ENCODE measurements at regions not wholly inside any gene's neighbourhood (a gene's known extent, or its start where the extent isn't known, plus 50 kb on each side); places are given as distances from the start of the nearest gene placed in this dataset.

DNA sequence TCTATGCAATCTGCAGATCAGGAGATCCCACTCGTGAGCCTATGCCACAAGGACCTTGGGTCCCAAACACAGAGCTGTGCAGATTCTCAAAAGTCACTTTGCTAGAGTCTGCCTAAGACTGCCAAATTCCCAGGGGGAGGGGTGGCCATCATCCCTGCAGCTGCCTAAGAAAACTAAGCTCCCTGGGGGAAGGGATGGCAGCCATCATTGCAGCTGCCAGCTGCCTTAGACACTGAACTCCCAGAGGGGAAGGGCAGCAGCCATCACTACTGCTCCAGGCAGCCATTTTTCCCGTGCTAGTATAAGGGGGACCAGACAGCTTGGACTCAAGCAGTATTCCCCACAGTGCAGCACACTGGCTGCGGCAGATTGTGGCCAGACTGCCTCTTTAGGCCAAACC, 156.9 kb downstream of the NKX6-1 start (continued):
- TF ChIP-seq, protein P1, sequence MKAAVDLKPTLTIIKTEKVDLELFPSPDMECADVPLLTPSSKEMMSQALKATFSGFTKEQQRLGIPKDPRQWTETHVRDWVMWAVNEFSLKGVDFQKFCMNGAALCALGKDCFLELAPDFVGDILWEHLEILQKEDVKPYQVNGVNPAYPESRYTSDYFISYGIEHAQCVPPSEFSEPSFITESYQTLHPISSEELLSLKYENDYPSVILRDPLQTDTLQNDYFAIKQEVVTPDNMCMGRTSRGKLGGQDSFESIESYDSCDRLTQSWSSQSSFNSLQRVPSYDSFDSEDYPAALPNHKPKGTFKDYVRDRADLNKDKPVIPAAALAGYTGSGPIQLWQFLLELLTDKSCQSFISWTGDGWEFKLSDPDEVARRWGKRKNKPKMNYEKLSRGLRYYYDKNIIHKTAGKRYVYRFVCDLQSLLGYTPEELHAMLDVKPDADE (IDR thresholded peaks at IDR 0.05) = no peak
- no peak for TF ChIP-seq EZH2phosphoT487 (IDR thresholded peaks at IDR 0.05; ENCODE audit: unreplicated experiment)
- no peak for TF ChIP-seq CREB1 (CRISPR knock-in tag; IDR thresholded peaks at IDR 0.05; ENCODE audit: low read depth)
- TF ChIP-seq ZNF114 (CRISPR knock-in tag; IDR thresholded peaks at IDR 0.05) = no peak
- TF ChIP-seq ZNF331 (CRISPR knock-in tag; IDR thresholded peaks at IDR 0.05; ENCODE audit: low read depth) = no peak
- TF ChIP-seq POLR2AphosphoS5 (IDR thresholded peaks at IDR 0.05; ENCODE audit: low read depth) = no peak
- no peak for TF ChIP-seq NANOG (IDR thresholded peaks at IDR 0.05; ENCODE audit: borderline replicate concordance)
- TF ChIP-seq STAT1 (IDR thresholded peaks at IDR 0.05; ENCODE audit: unreplicated experiment) = no peak

DNA sequence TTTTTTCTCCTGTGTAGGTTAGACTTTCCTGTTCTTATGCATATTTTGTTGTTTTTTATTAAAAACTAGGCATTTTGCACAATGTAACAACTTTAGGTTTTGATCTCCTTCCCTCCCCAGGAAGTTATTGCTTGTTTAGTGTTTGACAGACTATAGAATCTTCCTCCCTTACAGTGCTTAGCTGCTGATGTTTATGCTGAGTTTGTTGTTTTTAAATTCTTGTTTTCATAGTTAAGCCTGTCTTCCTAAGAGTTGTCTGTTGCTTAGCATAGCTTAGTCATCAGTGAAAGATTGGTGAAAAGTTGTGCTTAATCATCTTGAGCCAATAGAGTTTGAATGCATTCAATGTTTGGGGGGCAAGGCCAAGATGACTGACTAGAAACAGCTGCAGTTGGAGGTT, 157.5 kb downstream of the NKX6-1 start:
- peaks cover 15% of the 10 kb centered on the region for H3K4me1 ChIP-seq (ENCODE audit: insufficient read depth)
- Mint-ChIP-seq H3K4me3 (no peak overlapping the region), H3K27ac (no peak overlapping the region), H3K9me3 (peaks cover 77% of the 10 kb centered on the region), H3K4me1 (peaks cover 25% of the 10 kb centered on the region), H3K27me3 (ENCODE audit: insufficient read depth, low read depth, poor library complexity) (peaks cover 13% of the 10 kb centered on the region), H3K36me3 (ENCODE audit: low read depth) (peaks cover 58% of the 10 kb centered on the region)
- no peaks in the 10 kb centered on the region for H3K79me2 ChIP-seq (replicated peaks; ENCODE audit: insufficient read depth)
- no peaks in the 10 kb centered on the region for H3K9me2 ChIP-seq (ENCODE audit: insufficient read depth)
- no peak overlapping the region for H2AFZ ChIP-seq
- ATAC-seq (no peak), DNase-seq (ENCODE audit: low spot score) (no peak)
- no peak overlapping the region for H3K4me2 ChIP-seq
- H3F3A ChIP-seq (replicated peaks; ENCODE audit: low read depth) = no peaks in the 10 kb centered on the region
- H3K36me3 ChIP-seq (ENCODE audit: insufficient read depth) = peaks cover 4% of the 10 kb centered on the region; the same call in 1 of the 2 replicates
- H4K20me1 ChIP-seq (replicated peaks; ENCODE audit: insufficient read depth) = no peaks in the 10 kb centered on the region
- TF ChIP-seq, protein P2, sequence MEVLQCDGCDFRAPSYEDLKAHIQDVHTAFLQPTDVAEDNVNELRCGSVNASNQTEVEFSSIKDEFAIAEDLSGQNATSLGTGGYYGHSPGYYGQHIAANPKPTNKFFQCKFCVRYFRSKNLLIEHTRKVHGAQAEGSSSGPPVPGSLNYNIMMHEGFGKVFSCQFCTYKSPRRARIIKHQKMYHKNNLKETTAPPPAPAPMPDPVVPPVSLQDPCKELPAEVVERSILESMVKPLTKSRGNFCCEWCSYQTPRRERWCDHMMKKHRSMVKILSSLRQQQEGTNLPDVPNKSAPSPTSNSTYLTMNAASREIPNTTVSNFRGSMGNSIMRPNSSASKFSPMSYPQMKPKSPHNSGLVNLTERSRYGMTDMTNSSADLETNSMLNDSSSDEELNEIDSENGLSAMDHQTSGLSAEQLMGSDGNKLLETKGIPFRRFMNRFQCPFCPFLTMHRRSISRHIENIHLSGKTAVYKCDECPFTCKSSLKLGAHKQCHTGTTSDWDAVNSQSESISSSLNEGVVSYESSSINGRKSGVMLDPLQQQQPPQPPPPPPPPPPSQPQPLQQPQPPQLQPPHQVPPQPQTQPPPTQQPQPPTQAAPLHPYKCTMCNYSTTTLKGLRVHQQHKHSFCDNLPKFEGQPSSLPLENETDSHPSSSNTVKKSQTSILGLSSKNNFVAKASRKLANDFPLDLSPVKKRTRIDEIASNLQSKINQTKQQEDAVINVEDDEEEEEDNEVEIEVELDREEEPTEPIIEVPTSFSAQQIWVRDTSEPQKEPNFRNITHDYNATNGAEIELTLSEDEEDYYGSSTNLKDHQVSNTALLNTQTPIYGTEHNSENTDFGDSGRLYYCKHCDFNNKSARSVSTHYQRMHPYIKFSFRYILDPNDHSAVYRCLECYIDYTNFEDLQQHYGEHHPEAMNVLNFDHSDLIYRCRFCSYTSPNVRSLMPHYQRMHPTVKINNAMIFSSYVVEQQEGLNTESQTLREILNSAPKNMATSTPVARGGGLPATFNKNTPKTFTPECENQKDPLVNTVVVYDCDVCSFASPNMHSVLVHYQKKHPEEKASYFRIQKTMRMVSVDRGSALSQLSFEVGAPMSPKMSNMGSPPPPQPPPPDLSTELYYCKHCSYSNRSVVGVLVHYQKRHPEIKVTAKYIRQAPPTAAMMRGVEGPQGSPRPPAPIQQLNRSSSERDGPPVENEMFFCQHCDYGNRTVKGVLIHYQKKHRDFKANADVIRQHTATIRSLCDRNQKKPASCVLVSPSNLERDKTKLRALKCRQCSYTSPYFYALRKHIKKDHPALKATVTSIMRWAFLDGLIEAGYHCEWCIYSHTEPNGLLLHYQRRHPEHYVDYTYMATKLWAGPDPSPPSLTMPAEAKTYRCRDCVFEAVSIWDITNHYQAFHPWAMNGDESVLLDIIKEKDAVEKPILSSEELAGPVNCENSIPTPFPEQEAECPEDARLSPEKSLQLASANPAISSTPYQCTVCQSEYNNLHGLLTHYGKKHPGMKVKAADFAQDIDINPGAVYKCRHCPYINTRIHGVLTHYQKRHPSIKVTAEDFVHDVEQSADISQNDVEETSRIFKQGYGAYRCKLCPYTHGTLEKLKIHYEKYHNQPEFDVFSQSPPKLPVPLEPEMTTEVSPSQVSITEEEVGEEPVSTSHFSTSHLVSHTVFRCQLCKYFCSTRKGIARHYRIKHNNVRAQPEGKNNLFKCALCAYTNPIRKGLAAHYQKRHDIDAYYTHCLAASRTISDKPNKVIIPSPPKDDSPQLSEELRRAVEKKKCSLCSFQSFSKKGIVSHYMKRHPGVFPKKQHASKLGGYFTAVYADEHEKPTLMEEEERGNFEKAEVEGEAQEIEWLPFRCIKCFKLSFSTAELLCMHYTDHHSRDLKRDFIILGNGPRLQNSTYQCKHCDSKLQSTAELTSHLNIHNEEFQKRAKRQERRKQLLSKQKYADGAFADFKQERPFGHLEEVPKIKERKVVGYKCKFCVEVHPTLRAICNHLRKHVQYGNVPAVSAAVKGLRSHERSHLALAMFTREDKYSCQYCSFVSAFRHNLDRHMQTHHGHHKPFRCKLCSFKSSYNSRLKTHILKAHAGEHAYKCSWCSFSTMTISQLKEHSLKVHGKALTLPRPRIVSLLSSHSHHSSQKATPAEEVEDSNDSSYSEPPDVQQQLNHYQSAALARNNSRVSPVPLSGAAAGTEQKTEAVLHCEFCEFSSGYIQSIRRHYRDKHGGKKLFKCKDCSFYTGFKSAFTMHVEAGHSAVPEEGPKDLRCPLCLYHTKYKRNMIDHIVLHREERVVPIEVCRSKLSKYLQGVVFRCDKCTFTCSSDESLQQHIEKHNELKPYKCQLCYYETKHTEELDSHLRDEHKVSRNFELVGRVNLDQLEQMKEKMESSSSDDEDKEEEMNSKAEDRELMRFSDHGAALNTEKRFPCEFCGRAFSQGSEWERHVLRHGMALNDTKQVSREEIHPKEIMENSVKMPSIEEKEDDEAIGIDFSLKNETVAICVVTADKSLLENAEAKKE (CRISPR knock-in tag; IDR thresholded peaks at IDR 0.05) = no peak
- no peak for TF ChIP-seq STAT1 (IDR thresholded peaks at IDR 0.05; ENCODE audit: unreplicated experiment)
- TF ChIP-seq, protein P3, sequence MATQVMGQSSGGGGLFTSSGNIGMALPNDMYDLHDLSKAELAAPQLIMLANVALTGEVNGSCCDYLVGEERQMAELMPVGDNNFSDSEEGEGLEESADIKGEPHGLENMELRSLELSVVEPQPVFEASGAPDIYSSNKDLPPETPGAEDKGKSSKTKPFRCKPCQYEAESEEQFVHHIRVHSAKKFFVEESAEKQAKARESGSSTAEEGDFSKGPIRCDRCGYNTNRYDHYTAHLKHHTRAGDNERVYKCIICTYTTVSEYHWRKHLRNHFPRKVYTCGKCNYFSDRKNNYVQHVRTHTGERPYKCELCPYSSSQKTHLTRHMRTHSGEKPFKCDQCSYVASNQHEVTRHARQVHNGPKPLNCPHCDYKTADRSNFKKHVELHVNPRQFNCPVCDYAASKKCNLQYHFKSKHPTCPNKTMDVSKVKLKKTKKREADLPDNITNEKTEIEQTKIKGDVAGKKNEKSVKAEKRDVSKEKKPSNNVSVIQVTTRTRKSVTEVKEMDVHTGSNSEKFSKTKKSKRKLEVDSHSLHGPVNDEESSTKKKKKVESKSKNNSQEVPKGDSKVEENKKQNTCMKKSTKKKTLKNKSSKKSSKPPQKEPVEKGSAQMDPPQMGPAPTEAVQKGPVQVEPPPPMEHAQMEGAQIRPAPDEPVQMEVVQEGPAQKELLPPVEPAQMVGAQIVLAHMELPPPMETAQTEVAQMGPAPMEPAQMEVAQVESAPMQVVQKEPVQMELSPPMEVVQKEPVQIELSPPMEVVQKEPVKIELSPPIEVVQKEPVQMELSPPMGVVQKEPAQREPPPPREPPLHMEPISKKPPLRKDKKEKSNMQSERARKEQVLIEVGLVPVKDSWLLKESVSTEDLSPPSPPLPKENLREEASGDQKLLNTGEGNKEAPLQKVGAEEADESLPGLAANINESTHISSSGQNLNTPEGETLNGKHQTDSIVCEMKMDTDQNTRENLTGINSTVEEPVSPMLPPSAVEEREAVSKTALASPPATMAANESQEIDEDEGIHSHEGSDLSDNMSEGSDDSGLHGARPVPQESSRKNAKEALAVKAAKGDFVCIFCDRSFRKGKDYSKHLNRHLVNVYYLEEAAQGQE (IDR thresholded peaks at IDR 0.05; ENCODE audit: unreplicated experiment) = no peak
- no peak overlapping the region for H3K4me3 ChIP-seq
- H3K27me3 ChIP-seq (ENCODE audit: insufficient read depth) = 0 out of 2 replicates have a peak, but pooled peaks cover 9% of the 10 kb centered on the region
- no peak overlapping the region for H3K27ac ChIP-seq (ENCODE audit: low read depth)

Measured in GM23338 (cell line).